Endothelial cell of umbilical vein (primary cell): ENCODE measurements at regions not wholly inside any gene's neighbourhood (a gene's known extent, or its start where the extent isn't known, plus 50 kb on each side); places are given as distances from the start of the nearest gene placed in this dataset.

Source experiments
- BruUV-seq: library from RNA; stranded (reverse); fragments of 400-500 nt; replicated peaks from 2 replicates; lab custom pipeline; 2021; lab: Mats Ljungman, UMichigan
- CTCF ChIA-PET: fragments of 300-600, 350-600 bp; sonication (Branson Sonifier 250); formaldehyde crosslinking; loops from one replicate; lab custom pipeline; 2021; ENCODE audit warnings: antibody characterized with exemption, inconsistent platforms; lab: Charles Lee
- POLR2A ChIA-PET: fragments of 300-600, 350-600 bp; sonication (Branson Sonifier 250); formaldehyde crosslinking; loops from one replicate; lab custom pipeline; 2021; ENCODE audit warnings: antibody characterized with exemption, inconsistent platforms; lab: Charles Lee
- DNase-seq: peaks from one replicate; pipeline ENCODE4 v3.0.0-alpha.2; 2011; ENCODE audit warnings: low read depth, low spot score
- FAIRE-seq: peaks from 2 replicates; lab custom pipeline; 2011; peaks lifted over from hg19 to GRCh38; lab: Jason Lieb, UNC
- H2AFZ ChIP-seq: 2 replicates; pipeline ENCODE4 v1.6.0; 2012; ENCODE audit warnings: low read depth, low read length, control low read depth, inconsistent platforms
- H3K27ac ChIP-seq: 2 replicates; pipeline ENCODE4 v1.5.1; 2011; ENCODE audit warnings: low read depth, mild to moderate bottlenecking, control low read depth, low read length, moderate library complexity; ENCODE audit not compliant: insufficient read depth
- H3K27me3 ChIP-seq, 2 experiments: 2 replicates each; pipeline versions ENCODE4 v1.6.0 to v1.6.1; 2011; ENCODE audit warnings: low read length in 2 of 2, mixed read lengths in 1 of 2; ENCODE audit not compliant: control insufficient read depth in 2 of 2, insufficient read depth in 2 of 2
- H3K36me3 ChIP-seq, 2 experiments: 2 replicates in 1 of 2; 3 replicates in 1 of 2; pipeline ENCODE4 v1.5.1; 2011; ENCODE audit warnings: low read length in 2 of 2, mild to moderate bottlenecking in 1 of 2, moderate library complexity in 1 of 2; ENCODE audit not compliant: control insufficient read depth in 2 of 2, insufficient read depth in 2 of 2; ENCODE audit errors: extremely low read depth in 1 of 2
- H3K4me1 ChIP-seq: 3 replicates; pipeline ENCODE4 v1.5.1; 2011; ENCODE audit warnings: mild to moderate bottlenecking, low read length; ENCODE audit not compliant: control insufficient read depth, insufficient read depth; ENCODE audit errors: extremely low read depth
- H3K4me2 ChIP-seq: 2 replicates; pipeline ENCODE4 v1.6.1; 2011; ENCODE audit warnings: low read length, control low read depth, mixed read lengths; ENCODE audit not compliant: insufficient read depth
- H3K4me3 ChIP-seq, 3 experiments: fragments of 200-600 bp in 1 of 3; sonication (generic), shearing (Covaris generic) in 1 of 3; replicated peaks in 1 of 3; 2 replicates each; pipeline ENCODE4 v1.5.1; 2011 to 2016; ENCODE audit warnings: control low read depth in 3 of 3, low read length in 3 of 3, mild to moderate bottlenecking in 2 of 3, inconsistent platforms in 1 of 3, low read depth in 1 of 3, moderate library complexity in 1 of 3; ENCODE audit not compliant: insufficient read depth in 1 of 3
- H3K79me2 ChIP-seq: 2 replicates; pipeline ENCODE4 v1.6.0; 2012; ENCODE audit warnings: low read length, inconsistent platforms; ENCODE audit not compliant: control insufficient read depth, insufficient read depth
- H3K9ac ChIP-seq: replicated peaks from 2 replicates; pipeline ENCODE3; 2011; ENCODE audit warnings: low read length, control low read depth; ENCODE audit not compliant: insufficient read depth; ENCODE audit errors: extremely low read depth
- H3K9me1 ChIP-seq: replicated peaks from 3 replicates; pipeline ENCODE4 v1.6.0; 2011; ENCODE audit warnings: mild to moderate bottlenecking, low read length; ENCODE audit not compliant: control insufficient read depth, insufficient read depth; ENCODE audit errors: extremely low read depth
- H3K9me3 ChIP-seq: replicated peaks from 2 replicates; pipeline ENCODE4 v1.5.1; 2012; ENCODE audit warnings: low read length, inconsistent platforms; ENCODE audit not compliant: control insufficient read depth, insufficient read depth
- H4K20me1 ChIP-seq: replicated peaks from 2 replicates; pipeline ENCODE3; 2011; ENCODE audit warnings: mild to moderate bottlenecking, low read length; ENCODE audit not compliant: control insufficient read depth, insufficient read depth; ENCODE audit errors: extremely low read depth
- EZH2 ChIP-seq: IDR thresholded peaks from 2 replicates; pipeline ENCODE4 v1.6.1; 2012; ENCODE audit warnings: borderline replicate concordance, low read depth, mild to moderate bottlenecking, moderate library complexity, low read length, inconsistent platforms; ENCODE audit not compliant: severe bottlenecking
- FOS ChIP-seq: IDR thresholded peaks from 2 replicates; pipeline ENCODE4 v1.6.1; 2011; ENCODE audit warnings: mild to moderate bottlenecking, low read length, moderate library complexity, borderline replicate concordance; ENCODE audit not compliant: insufficient read depth
- GATA2 ChIP-seq: IDR thresholded peaks from 2 replicates; pipeline ENCODE4 v1.7.0; 2011; ENCODE audit warnings: low read depth, mild to moderate bottlenecking, moderate library complexity, mixed read lengths, low read length; ENCODE audit not compliant: insufficient read length, insufficient read depth
- JUN ChIP-seq: IDR thresholded peaks from 2 replicates; pipeline ENCODE4 v1.6.1; 2011; ENCODE audit warnings: borderline replicate concordance, low read depth; ENCODE audit not compliant: insufficient read length, insufficient read depth
- MYC ChIP-seq: IDR thresholded peaks from one replicate; pipeline ENCODE4 v1.6.1; 2011; ENCODE audit warnings: mild to moderate bottlenecking, low read depth, low read length
- POLR2A ChIP-seq: IDR thresholded peaks from 2 replicates; pipeline ENCODE4 v1.6.1; 2012; ENCODE audit warnings: low read depth, mild to moderate bottlenecking, control low read depth, low read length
- POLR2AphosphoS5 ChIP-seq: IDR thresholded peaks from 2 replicates; pipeline ENCODE4 v1.6.1; 2012; ENCODE audit warnings: low read depth, mild to moderate bottlenecking, control low read depth, low read length, moderate library complexity; ENCODE audit not compliant: insufficient read depth
- dilution Hi-C: fragments of 300-500 bp; cut with MboI; formaldehyde crosslinking; loops from one replicate; pipeline ENCODE4 v1.15.0; 2019; ENCODE audit warnings: low sequenced_read_pairs; ENCODE audit not compliant: extremely low pct_ligation_motif_present
- intact Hi-C: fragments of 100-400 bp; cut with micrococcal nuclease; formaldehyde crosslinking; loops from one replicate; pipeline ENCODE4 v1.10.0; 2022
- TF ChIP-seq, protein P1 (sequence below), 2 donors: IDR thresholded peaks; 1 replicate in 1 of 2; 2 replicates in 1 of 2; pipeline ENCODE4 v1.5.1; 2011; ENCODE audit warnings: low read length in 2 of 2, mild to moderate bottlenecking in 2 of 2, moderate library complexity in 2 of 2, control low read depth in 1 of 2, inconsistent platforms in 1 of 2, low read depth in 1 of 2; ENCODE audit not compliant: insufficient read depth in 1 of 2; ENCODE audit errors: extremely low read depth in 1 of 2
- TF ChIP-seq, protein P2 (sequence below): IDR thresholded peaks from 2 replicates; pipeline ENCODE4 v1.6.1; 2011; ENCODE audit not compliant: insufficient read depth, insufficient read length

DNA sequence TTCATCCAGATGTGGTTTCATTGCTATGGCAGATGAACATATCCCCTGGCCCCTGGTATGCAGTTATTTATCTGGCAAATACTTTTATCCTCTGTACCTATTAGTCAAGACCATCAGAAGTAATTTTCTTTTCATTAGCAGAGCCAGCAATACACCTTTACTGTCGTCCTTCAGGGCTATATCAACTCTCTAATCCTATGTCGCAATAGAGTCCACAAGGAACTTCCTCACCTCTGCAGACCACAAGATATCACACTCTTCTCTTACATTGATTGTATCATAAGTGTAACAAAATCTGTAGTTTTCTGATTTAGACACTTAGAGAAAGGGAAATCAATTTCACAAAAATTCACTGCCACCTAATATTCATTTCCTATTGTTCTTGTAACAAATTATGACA is 252.9 kb upstream of the DCC start:
- no TSS peak for BruUV-seq
- Histone ChIP-seq H3K36me3 (no peaks in the 10 kb centered on the region), H3K79me2 (no peaks in the 10 kb centered on the region), H4K20me1 (no peaks in the 10 kb centered on the region), H3K27me3 (no peaks in the 10 kb centered on the region), H3K27ac (no peak overlapping the region), H3K9ac (no peak overlapping the region), H3K4me3 (no peak overlapping the region), H3K9me3 (peaks cover 5% of the 10 kb centered on the region), H3K4me2 (no peak overlapping the region), H3K9me1 (no peaks in the 10 kb centered on the region), H3K4me1 (no peaks in the 10 kb centered on the region), H2AFZ (no peak overlapping the region)
- dilution Hi-C loops (no loop called here), intact Hi-C loops (no loop called here)
- no peak for TF ChIP-seq FOS
- TF ChIP-seq, protein P1, sequence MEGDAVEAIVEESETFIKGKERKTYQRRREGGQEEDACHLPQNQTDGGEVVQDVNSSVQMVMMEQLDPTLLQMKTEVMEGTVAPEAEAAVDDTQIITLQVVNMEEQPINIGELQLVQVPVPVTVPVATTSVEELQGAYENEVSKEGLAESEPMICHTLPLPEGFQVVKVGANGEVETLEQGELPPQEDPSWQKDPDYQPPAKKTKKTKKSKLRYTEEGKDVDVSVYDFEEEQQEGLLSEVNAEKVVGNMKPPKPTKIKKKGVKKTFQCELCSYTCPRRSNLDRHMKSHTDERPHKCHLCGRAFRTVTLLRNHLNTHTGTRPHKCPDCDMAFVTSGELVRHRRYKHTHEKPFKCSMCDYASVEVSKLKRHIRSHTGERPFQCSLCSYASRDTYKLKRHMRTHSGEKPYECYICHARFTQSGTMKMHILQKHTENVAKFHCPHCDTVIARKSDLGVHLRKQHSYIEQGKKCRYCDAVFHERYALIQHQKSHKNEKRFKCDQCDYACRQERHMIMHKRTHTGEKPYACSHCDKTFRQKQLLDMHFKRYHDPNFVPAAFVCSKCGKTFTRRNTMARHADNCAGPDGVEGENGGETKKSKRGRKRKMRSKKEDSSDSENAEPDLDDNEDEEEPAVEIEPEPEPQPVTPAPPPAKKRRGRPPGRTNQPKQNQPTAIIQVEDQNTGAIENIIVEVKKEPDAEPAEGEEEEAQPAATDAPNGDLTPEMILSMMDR (IDR thresholded peaks at IDR 0.05; ENCODE audit: extremely low read depth in 1 of 2, insufficient read depth in 1 of 2, low read depth in 1 of 2, low read length in 2 of 2): no peak
- TF ChIP-seq POLR2A: no peak
- ChIA-PET CTCF (no interaction called here), POLR2A (no interaction called here)
- no peak for DNase-seq
- FAIRE-seq: no peak

DNA sequence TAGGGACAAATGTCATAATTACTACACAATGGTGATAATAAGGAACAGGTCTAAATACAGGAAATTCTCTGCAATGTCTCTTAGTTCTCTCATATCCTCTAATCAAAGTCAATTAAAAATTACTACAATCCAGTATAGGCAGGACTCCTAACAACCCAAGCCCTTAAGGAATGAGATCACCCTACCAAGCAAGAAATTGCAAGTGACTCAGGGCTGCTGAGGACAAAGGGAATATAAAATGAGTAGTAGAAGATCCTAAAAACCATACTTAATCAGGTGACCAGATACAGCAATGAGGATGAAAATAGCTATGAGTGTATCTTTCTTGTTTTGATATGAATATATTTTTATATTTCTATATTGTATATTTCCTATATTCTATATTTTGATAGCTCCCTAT is 250.0 kb upstream of the DCC start:
- DNase-seq: no peak
- H2AFZ ChIP-seq: no peak overlapping the region
- no peaks in the 10 kb centered on the region for H3K27me3 ChIP-seq
- H3K4me3 ChIP-seq: no peak overlapping the region
- no peak overlapping the region for H3K4me2 ChIP-seq
- BruUV-seq: no TSS peak
- no peak for FAIRE-seq
- no peak overlapping the region for H3K9ac ChIP-seq
- dilution Hi-C loops (no loop called here), intact Hi-C loops (no loop called here)
- H3K79me2 ChIP-seq: no peaks in the 10 kb centered on the region
- H3K9me3 ChIP-seq: peaks cover 4% of the 10 kb centered on the region
- no peaks in the 10 kb centered on the region for H3K9me1 ChIP-seq
- H3K4me1 ChIP-seq: no peaks in the 10 kb centered on the region
- no peak overlapping the region for H3K27ac ChIP-seq
- POLR2A ChIA-PET: no interaction called here
- H4K20me1 ChIP-seq: no peaks in the 10 kb centered on the region
- TF ChIP-seq JUN: no peak
- no peak for TF ChIP-seq GATA2
- TF ChIP-seq MYC: no peak
- TF ChIP-seq, protein P2, sequence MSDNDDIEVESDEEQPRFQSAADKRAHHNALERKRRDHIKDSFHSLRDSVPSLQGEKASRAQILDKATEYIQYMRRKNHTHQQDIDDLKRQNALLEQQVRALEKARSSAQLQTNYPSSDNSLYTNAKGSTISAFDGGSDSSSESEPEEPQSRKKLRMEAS: no peak
- no peak for TF ChIP-seq POLR2AphosphoS5
- TF ChIP-seq POLR2A: no peak
- TF ChIP-seq, protein P1 (IDR thresholded peaks at IDR 0.05; ENCODE audit: extremely low read depth in 1 of 2, insufficient read depth in 1 of 2, low read depth in 1 of 2, low read length in 2 of 2): no peak
- no peak for TF ChIP-seq EZH2
- no peak for TF ChIP-seq FOS
- no peaks in the 10 kb centered on the region for H3K36me3 ChIP-seq
- CTCF ChIA-PET: no interaction called here
